Trophoblast cell (in vitro differentiated cells and primary cell): ENCODE measurements at regions not wholly inside any gene's neighbourhood (a gene's known extent, or its start where the extent isn't known, plus 50 kb on each side); places are given as distances from the start of the nearest gene placed in this dataset.

Experiments
- DNase-seq, 2 donors: peaks; one replicate each; pipeline ENCODE4 v3.0.0-alpha.2; 2016
- H2AFZ ChIP-seq: 2 replicates; pipeline ENCODE4 v1.6.1; 2013; ENCODE audit warnings: low read length, moderate library complexity, mild to moderate bottlenecking; ENCODE audit not compliant: insufficient read depth, poor library complexity
- H2AK5ac ChIP-seq: 2 replicates; pipeline ENCODE4 v1.6.1; 2013; ENCODE audit warnings: mild to moderate bottlenecking, low read length
- H2BK120ac ChIP-seq: 2 replicates; pipeline ENCODE4 v1.6.1; 2013; ENCODE audit warnings: low read length, mild to moderate bottlenecking, moderate library complexity; ENCODE audit not compliant: insufficient read depth, poor library complexity
- H2BK12ac ChIP-seq: 2 replicates; pipeline ENCODE4 v1.6.1; 2013; ENCODE audit warnings: mild to moderate bottlenecking, low read length, moderate library complexity
- H2BK5ac ChIP-seq: 2 replicates; pipeline ENCODE4 v1.6.1; 2013; ENCODE audit warnings: low read length, low read depth, moderate library complexity, mild to moderate bottlenecking; ENCODE audit not compliant: poor library complexity
- H3K14ac ChIP-seq: 2 replicates; pipeline ENCODE4 v1.6.1; 2013; ENCODE audit warnings: mild to moderate bottlenecking, low read length
- H3K18ac ChIP-seq: 2 replicates; pipeline ENCODE4 v1.6.1; 2013; ENCODE audit warnings: mild to moderate bottlenecking, low read length
- H3K23ac ChIP-seq: 2 replicates; pipeline ENCODE4 v1.6.1; 2013; ENCODE audit warnings: low read length
- H3K27ac ChIP-seq: 2 replicates; pipeline ENCODE4 v1.5.1; 2013; ENCODE audit warnings: low read depth, mild to moderate bottlenecking, inconsistent platforms, low read length, moderate library complexity
- H3K27me3 ChIP-seq: 2 replicates; pipeline ENCODE4 v1.6.1; 2013; ENCODE audit warnings: inconsistent platforms, mild to moderate bottlenecking, low read length, moderate library complexity; ENCODE audit not compliant: insufficient read depth
- H3K36me3 ChIP-seq, 2 experiments: 1 replicate in 1 of 2; 2 replicates in 1 of 2; pipeline ENCODE4 v1.6.1; 2013; ENCODE audit warnings: low read length in 2 of 2, mild to moderate bottlenecking in 2 of 2, moderate library complexity in 1 of 2; ENCODE audit not compliant: insufficient read depth in 2 of 2, control insufficient read depth in 1 of 2
- H3K4ac ChIP-seq: 2 replicates; pipeline ENCODE4 v1.6.1; 2013; ENCODE audit warnings: low read depth, mild to moderate bottlenecking, low read length, moderate library complexity
- H3K4me1 ChIP-seq, 2 experiments: 1 replicate in 1 of 2; 2 replicates in 1 of 2; pipeline ENCODE4 v1.6.1; 2013; ENCODE audit warnings: low read length in 2 of 2, mild to moderate bottlenecking in 2 of 2, moderate library complexity in 1 of 2; ENCODE audit not compliant: insufficient read depth in 2 of 2, control insufficient read depth in 1 of 2
- H3K4me2 ChIP-seq: 2 replicates; pipeline ENCODE4 v1.6.1; 2013; ENCODE audit warnings: inconsistent platforms, mild to moderate bottlenecking, low read length, moderate library complexity
- H3K4me3 ChIP-seq: 2 replicates; pipeline ENCODE4 v1.5.1; 2013; ENCODE audit warnings: mild to moderate bottlenecking, low read depth, low read length, inconsistent platforms
- H3K79me1 ChIP-seq: one replicate; pipeline ENCODE4 v1.6.1; 2013; ENCODE audit warnings: low read length
- H3K79me2 ChIP-seq: 2 replicates; pipeline ENCODE4 v1.6.1; 2013; ENCODE audit warnings: low read length, mild to moderate bottlenecking; ENCODE audit not compliant: control insufficient read depth, insufficient read depth, poor library complexity
- H3K9ac ChIP-seq: 2 replicates; pipeline ENCODE4 v1.6.1; 2013; ENCODE audit warnings: mild to moderate bottlenecking, low read length
- H3K9me3 ChIP-seq: 2 replicates; pipeline ENCODE4 v1.6.1; 2013; ENCODE audit warnings: low read depth, mild to moderate bottlenecking, control low read depth, inconsistent platforms, low read length; ENCODE audit not compliant: insufficient read depth
- H4K12ac ChIP-seq: 2 replicates; pipeline ENCODE4 v1.6.1; 2013; ENCODE audit warnings: low read depth, mild to moderate bottlenecking, low read length, moderate library complexity
- H4K8ac ChIP-seq: 2 replicates; pipeline ENCODE4 v1.6.1; 2013; ENCODE audit warnings: low read depth, mild to moderate bottlenecking, low read length, moderate library complexity
- H4K91ac ChIP-seq: one replicate; pipeline ENCODE4 v1.6.1; 2013; ENCODE audit warnings: low read depth, mild to moderate bottlenecking, low read length, moderate library complexity
- WGBS: extraction: QIAGEN DNeasy Blood & Tissue Kit; methylation state at CpG from one replicate; pipeline ENCODE4 v1.1.7; 2013; ENCODE audit warnings: missing lambda C conversion rate; ENCODE audit not compliant: insufficient read length, insufficient coverage; ENCODE audit errors: extremely low coverage; 5-methylcytosine and 5-hydroxymethylcytosine counted together

DNA sequence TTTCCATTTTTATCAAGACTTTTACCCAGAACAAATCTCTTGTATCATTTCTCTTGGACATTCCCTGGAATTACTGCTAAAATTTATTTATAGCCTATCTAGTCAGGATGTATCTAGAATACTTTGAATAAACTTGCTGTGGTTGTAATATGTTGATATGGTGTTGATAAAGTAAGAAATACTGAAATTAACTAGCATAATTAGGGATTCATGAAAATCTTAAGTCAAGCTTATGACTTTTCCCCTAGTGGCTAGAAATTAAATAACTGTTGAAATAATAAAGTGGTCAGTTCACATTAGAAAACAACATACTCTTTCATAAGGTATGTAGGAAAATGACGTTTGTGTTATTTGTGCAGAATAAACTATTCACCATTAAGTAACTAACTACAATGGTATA lies 73.1 kb upstream of the ANKRD50 start:
- Histone ChIP-seq H4K91ac (no peak overlapping the region), H2BK12ac (no peak overlapping the region), H3K4me1 (no peaks in the 10 kb centered on the region), H2AFZ (no peak overlapping the region), H3K36me3 (no peaks in the 10 kb centered on the region), H3K4ac (no peak overlapping the region), H2BK5ac (no peak overlapping the region), H3K4me2 (no peak overlapping the region), H3K23ac (no peak overlapping the region), H3K79me1 (no peaks in the 10 kb centered on the region), H3K9ac (no peak overlapping the region), H2BK120ac (no peak overlapping the region), H4K8ac (no peak overlapping the region), H4K12ac (no peak overlapping the region), H3K27ac (no peak overlapping the region), H3K27me3 (no peaks in the 10 kb centered on the region), H3K4me3 (no peak overlapping the region), H2AK5ac (no peak overlapping the region), H3K14ac (no peak overlapping the region), H3K18ac (no peak overlapping the region), H3K9me3 (no peaks in the 10 kb centered on the region), H3K79me2 (no peaks in the 10 kb centered on the region)
- WGBS, result no CpG with 5 or more reads among the region's 1 CpG
- DNase-seq, result no peak

DNA sequence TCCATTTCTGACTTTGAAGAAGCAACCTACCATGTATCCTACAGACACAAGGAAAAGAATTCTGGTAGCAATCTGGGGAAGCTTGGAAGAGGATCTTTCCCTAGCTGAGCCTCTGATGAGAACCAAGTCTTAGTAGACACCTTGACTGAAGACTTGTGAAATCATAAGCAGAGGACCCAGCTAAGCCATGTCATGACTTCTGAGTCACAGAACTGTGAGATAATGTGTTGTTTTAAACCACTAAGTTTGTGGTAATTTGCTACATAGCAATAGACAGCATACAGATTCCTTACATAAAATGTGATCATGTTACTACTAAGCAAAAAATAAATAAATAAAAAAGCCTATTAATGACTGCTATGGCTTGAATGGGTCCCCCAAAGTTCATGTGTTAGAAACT lies 71.3 kb upstream of the ANKRD50 start:
- Histone ChIP-seq H4K91ac (no peak overlapping the region), H3K4me2 (no peak overlapping the region)

DNA sequence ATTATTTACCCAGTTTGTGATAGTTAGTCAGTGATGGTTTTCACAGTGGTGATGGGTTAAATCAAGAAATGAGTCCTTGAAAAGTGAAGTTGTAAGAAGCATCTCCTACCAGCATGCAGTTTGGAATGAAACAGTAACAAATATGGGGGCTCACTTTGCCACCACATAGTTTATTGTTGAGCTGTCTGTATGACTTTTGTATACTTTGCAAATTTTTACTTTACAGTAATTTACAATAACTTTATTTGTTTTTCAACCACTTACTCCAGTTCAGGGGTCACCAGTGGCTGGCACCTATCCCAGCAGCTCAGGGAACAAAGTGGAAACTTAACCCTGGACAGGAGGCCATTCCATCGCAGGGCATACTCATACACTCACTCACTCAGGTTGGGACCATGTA lies 64.5 kb upstream of the ANKRD50 start:
- Histone ChIP-seq H3K23ac (no peak overlapping the region), H4K8ac (no peak overlapping the region), H3K4me2 (no peak overlapping the region), H2BK120ac (no peak overlapping the region), H2AK5ac (no peak overlapping the region), H4K12ac (no peak overlapping the region), H3K79me1 (no peaks in the 10 kb centered on the region), H3K79me2 (no peaks in the 10 kb centered on the region), H4K91ac (no peak overlapping the region), H3K4ac (no peak overlapping the region), H3K36me3 (no peaks in the 10 kb centered on the region), H2BK5ac (no peak overlapping the region), H3K27ac (no peak overlapping the region), H3K18ac (no peak overlapping the region), H2AFZ (no peak overlapping the region), H3K14ac (no peak overlapping the region), H3K4me3 (no peak overlapping the region), H3K4me1 (no peaks in the 10 kb centered on the region), H3K9ac (no peak overlapping the region), H3K27me3 (no peaks in the 10 kb centered on the region), H2BK12ac (no peak overlapping the region), H3K9me3 (no peaks in the 10 kb centered on the region)
- DNase-seq, result no peak
- WGBS, result no CpG with 5 or more reads among the region's 1 CpG

More for the DNA sequence above, 71.3 kb upstream of the ANKRD50 start:
- DNase-seq, result peak in 1 of 2 donors; percentile 11
- no peaks in the 10 kb centered on the region for H3K4me1 ChIP-seq
- H3K4ac ChIP-seq, result no peak overlapping the region
- no peak overlapping the region for H4K8ac ChIP-seq
- no peak overlapping the region for H3K9ac ChIP-seq
- H3K79me1 ChIP-seq, result no peaks in the 10 kb centered on the region
- no peaks in the 10 kb centered on the region for H3K79me2 ChIP-seq
- H2AFZ ChIP-seq, result no peak overlapping the region
- no peak overlapping the region for H3K18ac ChIP-seq
- no peak overlapping the region for H2AK5ac ChIP-seq
- H3K14ac ChIP-seq, result no peak overlapping the region
- H2BK120ac ChIP-seq, result no peak overlapping the region
- H3K27ac ChIP-seq, result no peak overlapping the region
- H2BK5ac ChIP-seq, result no peak overlapping the region
- no peak overlapping the region for H3K23ac ChIP-seq
- H3K27me3 ChIP-seq, result no peaks in the 10 kb centered on the region
- H4K12ac ChIP-seq, result no peak overlapping the region
- no peaks in the 10 kb centered on the region for H3K36me3 ChIP-seq
- no peak overlapping the region for H3K4me3 ChIP-seq
- no peaks in the 10 kb centered on the region for H3K9me3 ChIP-seq
- no peak overlapping the region for H2BK12ac ChIP-seq

DNA sequence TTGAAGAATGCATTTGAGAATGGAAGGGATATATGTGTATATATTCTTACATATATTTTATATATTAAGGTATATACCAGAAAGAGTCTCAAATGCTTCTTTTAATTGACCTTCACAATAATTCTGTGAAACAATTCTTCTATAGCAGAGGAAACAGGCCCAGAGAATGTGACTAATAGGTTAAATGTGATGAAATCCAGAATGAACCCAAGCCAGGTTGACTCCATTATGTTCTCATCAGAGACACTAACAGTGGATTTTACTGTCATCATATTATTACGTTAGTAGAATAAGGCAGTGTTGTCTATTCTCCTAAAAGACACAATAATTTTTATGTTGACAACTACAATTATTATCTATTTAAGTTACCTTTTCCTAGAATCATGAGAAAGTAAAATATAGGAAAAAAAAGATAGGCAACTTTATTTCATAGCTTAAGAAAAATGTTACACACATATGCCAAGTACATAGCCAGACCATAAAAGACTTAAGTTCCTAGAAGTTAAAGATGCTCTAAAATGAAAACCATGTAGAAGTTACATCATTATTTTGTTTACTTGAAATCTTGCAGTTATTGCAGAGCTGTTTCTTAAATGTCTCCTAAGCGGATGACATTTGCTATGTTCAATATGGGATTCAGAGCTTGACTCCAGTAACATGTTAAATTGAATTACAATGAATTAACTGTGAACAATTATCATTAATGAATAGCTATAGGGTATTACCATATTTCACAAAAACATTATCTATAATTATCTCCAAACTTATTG lies 56.2 kb upstream of the ANKRD50 start:
- Histone ChIP-seq H2AFZ (no peak overlapping the region), H4K12ac (no peak overlapping the region), H3K4me2 (no peak overlapping the region), H3K27me3 (no peaks in the 10 kb centered on the region), H3K4ac (no peak overlapping the region), H3K4me3 (no peak overlapping the region), H3K9me3 (no peaks in the 10 kb centered on the region), H4K91ac (no peak overlapping the region), H2BK12ac (no peak overlapping the region), H3K79me2 (no peaks in the 10 kb centered on the region), H3K36me3 (no peaks in the 10 kb centered on the region), H3K27ac (no peak overlapping the region), H3K4me1 (no peaks in the 10 kb centered on the region), H3K9ac (no peak overlapping the region), H2BK120ac (no peak overlapping the region), H2AK5ac (no peak overlapping the region), H3K18ac (no peak overlapping the region), H2BK5ac (no peak overlapping the region), H4K8ac (no peak overlapping the region), H3K23ac (no peak overlapping the region), H3K79me1 (no peaks in the 10 kb centered on the region), H3K14ac (no peak overlapping the region)
- DNase-seq, result no peak
- WGBS, result no CpG with 5 or more reads among the region's 2 CpGs
